ENCODE measurements at regions not wholly inside any gene's neighbourhood (a gene's known extent, or its start where the extent isn't known, plus 50 kb on each side); places are given as distances from the start of the nearest gene placed in this dataset.

DNA sequence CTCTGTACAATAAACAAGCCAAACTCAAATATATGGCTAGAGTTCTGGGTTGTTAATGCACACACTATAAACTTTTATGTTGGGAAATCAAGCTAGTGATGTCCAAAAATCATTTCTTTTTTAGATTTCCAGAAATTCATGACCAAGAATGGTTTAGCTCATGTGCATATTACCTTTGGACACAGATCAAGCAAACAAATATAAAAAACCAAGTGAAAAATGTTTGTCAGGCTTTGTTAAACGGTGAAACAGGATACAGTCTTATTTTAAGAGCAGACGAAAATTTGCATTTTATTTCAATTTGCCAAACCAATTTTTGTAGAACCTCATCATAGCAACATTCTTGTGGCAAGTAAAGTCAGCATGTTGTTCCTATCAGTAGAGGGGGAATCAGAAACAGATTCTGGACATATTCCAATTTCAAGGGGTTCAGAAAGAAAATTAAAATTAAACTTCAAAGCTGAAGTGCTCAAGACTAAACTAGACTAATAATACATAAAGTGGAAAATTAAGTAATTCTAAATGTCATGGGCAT, 413.6 kb downstream of the TRIML1 start:
- no CpG with 5 or more reads among the region's 2 CpGs for WGBS, 2 donors (ENCODE audit: extremely low coverage in 2 of 2, insufficient read length in 2 of 2, insufficient replicate concordance in 1 of 2)
- no peak overlapping the region for H3K9ac ChIP-seq (ENCODE audit: low read depth, low read length, poor library complexity)
- no peaks in the 10 kb centered on the region for H3K27me3 ChIP-seq (ENCODE audit: control insufficient read depth in 3 of 3, insufficient read depth in 3 of 3, low read depth in 1 of 3, low read length in 3 of 3)
- no peaks in the 10 kb centered on the region for H3K4me1 ChIP-seq (ENCODE audit: control insufficient read depth in 2 of 2, insufficient read depth in 1 of 2, low read depth in 1 of 2, low read length in 2 of 2)
- no peak overlapping the region for H4K91ac ChIP-seq (ENCODE audit: low read depth, low read length, poor library complexity)
- no peak overlapping the region for H3K27ac ChIP-seq (replicated peaks; ENCODE audit: low read length)
- H2AK5ac ChIP-seq (ENCODE audit: low read depth, low read length), result no peak overlapping the region
- H3K36me3 ChIP-seq (replicated peaks in 1 of 2; ENCODE audit: control insufficient read depth in 2 of 2, insufficient read depth in 2 of 2, low read length in 2 of 2), result no peaks in the 10 kb centered on the region
- H3K4me3 ChIP-seq (ENCODE audit: low read length in 2 of 2), result no peak overlapping the region
- H4K8ac ChIP-seq (ENCODE audit: low read depth, low read length), result no peak overlapping the region
- DNase-seq (ENCODE audit: low spot score), result no peak
- H3K9me3 ChIP-seq (replicated peaks in 1 of 2; ENCODE audit: control insufficient read depth in 2 of 2, insufficient read depth in 1 of 2, low read depth in 1 of 2, low read length in 2 of 2), result no peaks in the 10 kb centered on the region
- H3K4me2 ChIP-seq (ENCODE audit: insufficient read depth, low read length, poor library complexity, severe bottlenecking), result no peak overlapping the region
- H3K14ac ChIP-seq (ENCODE audit: low read length), result no peak overlapping the region
- no peak overlapping the region for H2BK12ac ChIP-seq (ENCODE audit: low read length)
- H2BK15ac ChIP-seq (ENCODE audit: low read length), result no peak overlapping the region
- H3K23ac ChIP-seq (ENCODE audit: low read depth, low read length, poor library complexity), result no peak overlapping the region
- no peak overlapping the region for H2AFZ ChIP-seq (ENCODE audit: low read length)
- no peak overlapping the region for H3K4ac ChIP-seq (ENCODE audit: low read length)
- no peak overlapping the region for H2BK120ac ChIP-seq (ENCODE audit: low read depth, low read length)
- peaks cover 2% of the 10 kb centered on the region for H3K79me1 ChIP-seq (ENCODE audit: low read depth, low read length)
- no peak overlapping the region for H3K18ac ChIP-seq (ENCODE audit: low read length)
- no peak overlapping the region for H2BK5ac ChIP-seq (ENCODE audit: low read length)

GRCh38 chr4:188554413-188554812, 415.2 kb downstream of the TRIML1 start:
- Histone ChIP-seq H2AFZ (ENCODE audit: low read length) (no peak overlapping the region), H3K9ac (ENCODE audit: low read depth, low read length, poor library complexity) (no peak overlapping the region), H3K4me2 (ENCODE audit: insufficient read depth, low read length, poor library complexity, severe bottlenecking) (no peak overlapping the region), H2BK5ac (ENCODE audit: low read length) (no peak overlapping the region), H3K9me3 (replicated peaks in 1 of 2; ENCODE audit: control insufficient read depth in 2 of 2, insufficient read depth in 1 of 2, low read depth in 1 of 2, low read length in 2 of 2) (no peaks in the 10 kb centered on the region), H3K79me1 (ENCODE audit: low read depth, low read length) (peaks cover 2% of the 10 kb centered on the region), H3K4me1 (ENCODE audit: control insufficient read depth in 2 of 2, insufficient read depth in 1 of 2, low read depth in 1 of 2, low read length in 2 of 2) (no peaks in the 10 kb centered on the region), H4K91ac (ENCODE audit: low read depth, low read length, poor library complexity) (no peak overlapping the region), H3K4ac (ENCODE audit: low read length) (no peak overlapping the region), H3K27ac (replicated peaks; ENCODE audit: low read length) (no peak overlapping the region), H3K36me3 (replicated peaks in 1 of 2; ENCODE audit: control insufficient read depth in 2 of 2, insufficient read depth in 2 of 2, low read length in 2 of 2) (no peaks in the 10 kb centered on the region), H2BK15ac (ENCODE audit: low read length) (no peak overlapping the region), H2AK5ac (ENCODE audit: low read depth, low read length) (no peak overlapping the region), H3K14ac (ENCODE audit: low read length) (no peak overlapping the region), H3K27me3 (ENCODE audit: control insufficient read depth in 3 of 3, insufficient read depth in 3 of 3, low read depth in 1 of 3, low read length in 3 of 3) (no peaks in the 10 kb centered on the region), H4K8ac (ENCODE audit: low read depth, low read length) (no peak overlapping the region), H3K4me3 (ENCODE audit: low read length in 2 of 2) (no peak overlapping the region), H2BK120ac (ENCODE audit: low read depth, low read length) (no peak overlapping the region), H2BK12ac (ENCODE audit: low read length) (no peak overlapping the region), H3K18ac (ENCODE audit: low read length) (no peak overlapping the region), H3K23ac (ENCODE audit: low read depth, low read length, poor library complexity) (no peak overlapping the region)
- no peak for DNase-seq (ENCODE audit: low spot score)
- no CpG with 5 or more reads among the region's 4 CpGs for WGBS, 2 donors (ENCODE audit: extremely low coverage in 2 of 2, insufficient read length in 2 of 2, insufficient replicate concordance in 1 of 2)

GRCh38 chr4:188573104-188573503, 433.9 kb downstream of the TRIML1 start:
- Histone ChIP-seq H2BK12ac (ENCODE audit: low read length) (no peak overlapping the region), H3K14ac (ENCODE audit: low read length) (no peak overlapping the region), H3K27ac (replicated peaks; ENCODE audit: low read length) (no peak overlapping the region), H2BK15ac (ENCODE audit: low read length) (no peak overlapping the region), H3K9ac (ENCODE audit: low read depth, low read length, poor library complexity) (no peak overlapping the region), H3K9me3 (replicated peaks in 1 of 2; ENCODE audit: control insufficient read depth in 2 of 2, insufficient read depth in 1 of 2, low read depth in 1 of 2, low read length in 2 of 2) (no peaks in the 10 kb centered on the region), H3K4me2 (ENCODE audit: insufficient read depth, low read length, poor library complexity, severe bottlenecking) (no peak overlapping the region), H3K4me3 (ENCODE audit: low read length in 2 of 2) (no peak overlapping the region), H3K79me1 (ENCODE audit: low read depth, low read length) (no peaks in the 10 kb centered on the region), H4K8ac (ENCODE audit: low read depth, low read length) (no peak overlapping the region), H4K91ac (ENCODE audit: low read depth, low read length, poor library complexity) (no peak overlapping the region), H3K27me3 (ENCODE audit: control insufficient read depth in 3 of 3, insufficient read depth in 3 of 3, low read depth in 1 of 3, low read length in 3 of 3) (no peaks in the 10 kb centered on the region), H2AFZ (ENCODE audit: low read length) (no peak overlapping the region), H3K4ac (ENCODE audit: low read length) (no peak overlapping the region), H2BK5ac (ENCODE audit: low read length) (no peak overlapping the region), H3K18ac (ENCODE audit: low read length) (no peak overlapping the region), H3K23ac (ENCODE audit: low read depth, low read length, poor library complexity) (no peak overlapping the region), H2BK120ac (ENCODE audit: low read depth, low read length) (no peak overlapping the region), H3K36me3 (replicated peaks in 1 of 2; ENCODE audit: control insufficient read depth in 2 of 2, insufficient read depth in 2 of 2, low read length in 2 of 2) (no peaks in the 10 kb centered on the region), H3K4me1 (ENCODE audit: control insufficient read depth in 2 of 2, insufficient read depth in 1 of 2, low read depth in 1 of 2, low read length in 2 of 2) (no peaks in the 10 kb centered on the region), H2AK5ac (ENCODE audit: low read depth, low read length) (no peak overlapping the region)
- no CpG with 5 or more reads among the region's 3 CpGs for WGBS, 2 donors (ENCODE audit: extremely low coverage in 2 of 2, insufficient read length in 2 of 2, insufficient replicate concordance in 1 of 2)
- no peak for DNase-seq (ENCODE audit: low spot score)

DNA sequence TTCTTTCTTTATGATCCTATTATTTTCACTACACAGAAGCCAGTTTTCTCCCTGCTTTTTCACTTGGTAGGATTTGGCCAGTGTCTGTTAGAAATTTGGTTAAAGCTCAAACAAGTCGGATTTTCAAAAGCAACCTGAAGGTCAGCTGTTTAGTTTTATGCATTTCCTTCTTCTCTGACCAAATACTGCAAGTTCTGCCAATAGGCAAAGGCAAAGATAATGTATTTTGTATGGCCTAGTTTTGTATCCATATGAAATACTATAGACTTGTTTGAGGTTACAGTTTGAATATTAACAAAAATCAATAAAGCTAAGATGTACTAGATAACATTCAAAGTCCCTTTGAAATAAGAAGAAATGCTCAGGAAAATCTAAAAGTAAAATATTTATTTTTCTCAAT, 439.4 kb downstream of the TRIML1 start:
- H2AFZ ChIP-seq (ENCODE audit: low read length), result no peak overlapping the region
- no peak overlapping the region for H3K18ac ChIP-seq (ENCODE audit: low read length)
- H2BK15ac ChIP-seq (ENCODE audit: low read length), result no peak overlapping the region
- no peak overlapping the region for H2BK12ac ChIP-seq (ENCODE audit: low read length)
- no peaks in the 10 kb centered on the region for H3K79me1 ChIP-seq (ENCODE audit: low read depth, low read length)
- H2BK5ac ChIP-seq (ENCODE audit: low read length), result no peak overlapping the region
- H4K91ac ChIP-seq (ENCODE audit: low read depth, low read length, poor library complexity), result no peak overlapping the region
- no peak overlapping the region for H4K8ac ChIP-seq (ENCODE audit: low read depth, low read length)
- H3K4ac ChIP-seq (ENCODE audit: low read length), result no peak overlapping the region
- no peaks in the 10 kb centered on the region for H3K36me3 ChIP-seq (replicated peaks in 1 of 2; ENCODE audit: control insufficient read depth in 2 of 2, insufficient read depth in 2 of 2, low read length in 2 of 2)
- H3K23ac ChIP-seq (ENCODE audit: low read depth, low read length, poor library complexity), result no peak overlapping the region
- H3K14ac ChIP-seq (ENCODE audit: low read length), result no peak overlapping the region
- WGBS, 2 donors (ENCODE audit: extremely low coverage in 2 of 2, insufficient read length in 2 of 2, insufficient replicate concordance in 1 of 2), result no CpG with 5 or more reads among the region's 1 CpG
- H3K4me1 ChIP-seq (ENCODE audit: control insufficient read depth in 2 of 2, insufficient read depth in 1 of 2, low read depth in 1 of 2, low read length in 2 of 2), result no peaks in the 10 kb centered on the region
- no peak overlapping the region for H2AK5ac ChIP-seq (ENCODE audit: low read depth, low read length)
- no peaks in the 10 kb centered on the region for H3K27me3 ChIP-seq (ENCODE audit: control insufficient read depth in 3 of 3, insufficient read depth in 3 of 3, low read depth in 1 of 3, low read length in 3 of 3)
- no peaks in the 10 kb centered on the region for H3K9me3 ChIP-seq (replicated peaks in 1 of 2; ENCODE audit: control insufficient read depth in 2 of 2, insufficient read depth in 1 of 2, low read depth in 1 of 2, low read length in 2 of 2)
- H3K4me3 ChIP-seq (ENCODE audit: low read length in 2 of 2), result no peak overlapping the region
- no peak overlapping the region for H3K27ac ChIP-seq (replicated peaks; ENCODE audit: low read length)
- DNase-seq (ENCODE audit: low spot score), result no peak
- H2BK120ac ChIP-seq (ENCODE audit: low read depth, low read length), result no peak overlapping the region
- H3K4me2 ChIP-seq (ENCODE audit: insufficient read depth, low read length, poor library complexity, severe bottlenecking), result no peak overlapping the region
- no peak overlapping the region for H3K9ac ChIP-seq (ENCODE audit: low read depth, low read length, poor library complexity)

Data from neuronal stem cell (in vitro differentiated cells).